ENCODE measurements at regions not wholly inside any gene's neighbourhood (a gene's known extent, or its start where the extent isn't known, plus 50 kb on each side); places are given as distances from the start of the nearest gene placed in this dataset.

GRCh38 chr7:13179011-13179582 lies 491.7 kb downstream of the ARL4A start:
- TF ChIP-seq, protein P1, sequence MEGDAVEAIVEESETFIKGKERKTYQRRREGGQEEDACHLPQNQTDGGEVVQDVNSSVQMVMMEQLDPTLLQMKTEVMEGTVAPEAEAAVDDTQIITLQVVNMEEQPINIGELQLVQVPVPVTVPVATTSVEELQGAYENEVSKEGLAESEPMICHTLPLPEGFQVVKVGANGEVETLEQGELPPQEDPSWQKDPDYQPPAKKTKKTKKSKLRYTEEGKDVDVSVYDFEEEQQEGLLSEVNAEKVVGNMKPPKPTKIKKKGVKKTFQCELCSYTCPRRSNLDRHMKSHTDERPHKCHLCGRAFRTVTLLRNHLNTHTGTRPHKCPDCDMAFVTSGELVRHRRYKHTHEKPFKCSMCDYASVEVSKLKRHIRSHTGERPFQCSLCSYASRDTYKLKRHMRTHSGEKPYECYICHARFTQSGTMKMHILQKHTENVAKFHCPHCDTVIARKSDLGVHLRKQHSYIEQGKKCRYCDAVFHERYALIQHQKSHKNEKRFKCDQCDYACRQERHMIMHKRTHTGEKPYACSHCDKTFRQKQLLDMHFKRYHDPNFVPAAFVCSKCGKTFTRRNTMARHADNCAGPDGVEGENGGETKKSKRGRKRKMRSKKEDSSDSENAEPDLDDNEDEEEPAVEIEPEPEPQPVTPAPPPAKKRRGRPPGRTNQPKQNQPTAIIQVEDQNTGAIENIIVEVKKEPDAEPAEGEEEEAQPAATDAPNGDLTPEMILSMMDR (IDR thresholded peaks at IDR 0.05) = peak; percentile 11; the same call in 1 of the 2 replicates

DNA sequence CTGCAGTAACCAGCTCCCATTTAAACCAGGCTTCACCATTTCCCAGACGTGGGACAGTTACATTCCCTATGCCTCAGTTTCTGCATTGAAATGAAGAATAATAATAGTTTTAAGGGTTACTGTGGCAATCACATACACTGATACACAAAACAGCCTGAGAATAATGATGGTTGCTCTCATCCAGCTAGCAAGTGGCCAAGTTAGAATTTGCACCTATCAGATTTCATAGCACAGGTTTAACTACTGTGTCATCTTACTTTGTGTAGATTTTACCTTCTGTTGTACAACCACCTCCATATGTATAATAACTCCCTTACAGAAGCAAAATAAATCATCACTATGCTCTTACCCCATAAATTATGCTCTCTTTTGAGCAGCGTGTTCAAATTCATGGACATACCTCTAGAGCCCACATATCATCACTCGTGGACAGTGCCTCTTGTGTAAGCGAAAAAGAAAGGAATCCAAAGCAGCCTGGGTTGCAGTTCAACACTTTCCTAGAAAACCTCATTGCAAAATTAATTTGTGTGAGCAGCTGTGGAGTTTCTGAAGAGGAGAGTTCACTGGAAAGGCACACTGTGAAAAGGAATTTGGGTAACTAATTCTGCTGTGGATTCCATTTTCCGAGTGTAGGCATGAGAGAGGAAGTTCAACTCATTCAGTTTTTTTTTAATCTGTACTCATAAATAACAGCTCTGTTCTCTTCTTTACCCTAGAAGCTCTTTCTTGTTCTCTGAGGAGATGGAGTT lies 492.5 kb downstream of the ARL4A start:
- TF ChIP-seq, protein P1 (IDR thresholded peaks at IDR 0.05) = no peak

- TF ChIP-seq, protein P1 (IDR thresholded peaks at IDR 0.05) = no peak
Observed at GRCh38 chr7:13181216-13181615, 493.8 kb downstream of the ARL4A start.

DNA sequence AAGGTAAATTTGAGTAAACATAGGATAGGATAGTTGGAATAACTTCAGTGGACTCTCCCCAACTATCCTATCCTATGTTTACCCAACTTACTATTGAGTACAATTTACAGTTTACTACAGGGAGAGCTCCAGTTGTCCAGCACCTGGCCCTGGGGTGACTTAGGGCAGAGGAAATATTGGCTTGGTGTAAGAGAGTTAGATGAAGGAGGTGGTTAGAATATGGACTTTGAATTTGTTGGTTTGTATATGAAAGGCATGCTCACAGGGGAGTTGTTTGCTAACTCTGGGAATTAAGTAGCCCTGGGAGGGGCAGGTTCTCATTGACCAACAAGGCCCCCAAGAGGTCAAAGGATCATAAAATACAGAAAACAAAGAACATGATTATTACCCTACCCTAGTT lies 497.7 kb downstream of the ARL4A start:
- TF ChIP-seq, protein P1 (IDR thresholded peaks at IDR 0.05) = no peak

GRCh38 chr7:13188236-13188805 lies 500.9 kb downstream of the ARL4A start:
- TF ChIP-seq, protein P1 (IDR thresholded peaks at IDR 0.05) = no peak

DNA sequence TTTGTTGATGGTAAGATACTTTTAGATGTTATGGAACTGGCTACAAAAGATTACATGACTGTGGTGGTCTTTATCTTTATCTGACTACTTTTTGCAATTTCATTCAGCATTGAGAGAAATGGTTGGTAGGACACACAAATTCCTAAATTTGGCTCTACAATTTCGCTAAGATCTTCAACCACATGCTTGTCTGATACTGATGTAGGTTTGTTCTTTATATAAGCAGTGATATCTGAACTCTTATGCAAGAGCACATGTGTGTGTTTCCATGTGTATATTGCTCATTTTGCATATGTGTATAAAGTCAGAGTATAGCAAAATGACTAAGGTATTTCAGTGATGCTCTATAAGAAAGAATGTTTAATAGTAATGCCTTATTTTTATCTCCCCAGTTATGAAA lies 501.5 kb downstream of the ARL4A start:
- TF ChIP-seq, protein P1 (IDR thresholded peaks at IDR 0.05) = no peak

- TF ChIP-seq, protein P1 (IDR thresholded peaks at IDR 0.05) = no peak
Observed at GRCh38 chr7:13189668-13190067, 502.2 kb downstream of the ARL4A start.

Data from LNCAP (cell line).